ENCODE measurements at regions not wholly inside any gene's neighbourhood (a gene's known extent, or its start where the extent isn't known, plus 50 kb on each side); places are given as distances from the start of the nearest gene placed in this dataset.
"Not testable (repeated sequence)": the region's sequence is repeated elsewhere in the genome, so short reads cannot be mapped to it uniquely, and the experiment has no call there.

GRCh38 chr15:96466389-96466947, 136.0 kb downstream of the NR2F2 start:
- no peak for DNase-seq (ENCODE audit: low read depth in 2 of 2, low spot score in 1 of 2)

DNA sequence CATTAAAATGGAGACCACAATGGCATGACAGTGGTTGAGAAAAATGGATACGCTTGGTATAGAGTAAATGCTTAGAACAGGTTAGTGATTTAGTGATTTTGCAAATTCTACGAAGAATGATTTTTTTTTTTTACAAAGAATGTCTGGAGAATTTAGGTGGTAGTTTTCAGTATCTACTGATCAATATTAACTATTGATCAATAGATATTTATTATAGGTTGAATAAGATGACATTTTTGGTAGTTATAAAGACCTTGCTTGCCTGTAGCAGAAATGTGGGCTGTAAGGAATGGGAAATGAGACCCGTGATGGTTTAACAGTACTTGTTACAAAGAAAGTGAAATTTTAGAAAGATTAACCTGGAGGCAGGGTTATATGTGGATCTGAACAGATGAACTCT, 137.5 kb downstream of the NR2F2 start:
- DNase-seq (ENCODE audit: low read depth in 2 of 2, low spot score in 1 of 2) = no peak

DNA sequence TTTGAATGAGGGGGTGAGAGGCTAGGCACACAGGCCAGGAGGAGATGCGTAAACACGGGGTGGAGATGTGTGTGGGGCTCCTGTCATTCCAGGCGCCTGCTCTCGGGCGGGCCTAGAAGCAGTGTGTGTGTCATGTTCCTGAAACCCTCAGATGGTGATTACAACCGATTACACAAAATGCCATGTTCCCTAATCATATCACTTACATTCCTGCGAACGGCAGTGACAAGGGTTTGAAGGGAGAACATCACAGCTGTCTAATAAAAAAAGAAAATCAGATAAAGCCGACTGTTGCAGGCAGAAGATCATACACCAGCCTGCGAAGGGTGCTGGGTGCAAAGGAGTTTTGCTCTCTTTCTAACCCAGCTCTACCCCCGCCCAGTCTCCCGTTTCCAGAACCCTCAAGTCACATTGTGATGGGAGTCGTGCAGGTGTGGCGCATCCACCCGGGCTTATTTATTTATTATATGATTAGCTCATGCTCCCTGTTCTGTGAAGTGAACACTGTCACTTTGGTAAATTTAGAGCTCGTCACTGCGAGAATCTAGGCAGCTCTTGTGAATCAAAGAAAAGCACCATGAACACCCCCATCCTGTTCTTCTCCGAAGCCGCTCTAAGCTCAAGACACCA, 140.3 kb downstream of the NR2F2 start:
- DNase-seq (ENCODE audit: low read depth in 2 of 2, low spot score in 1 of 2) = no peak

- DNase-seq (ENCODE audit: low read depth in 2 of 2, low spot score in 1 of 2) = no peak
Measured at GRCh38 chr15:96472681-96473080, 142.2 kb downstream of the NR2F2 start.

GRCh38 chr15:96473556-96473955, 143.1 kb downstream of the NR2F2 start:
- no peak for DNase-seq (ENCODE audit: low read depth in 2 of 2, low spot score in 1 of 2)

DNA sequence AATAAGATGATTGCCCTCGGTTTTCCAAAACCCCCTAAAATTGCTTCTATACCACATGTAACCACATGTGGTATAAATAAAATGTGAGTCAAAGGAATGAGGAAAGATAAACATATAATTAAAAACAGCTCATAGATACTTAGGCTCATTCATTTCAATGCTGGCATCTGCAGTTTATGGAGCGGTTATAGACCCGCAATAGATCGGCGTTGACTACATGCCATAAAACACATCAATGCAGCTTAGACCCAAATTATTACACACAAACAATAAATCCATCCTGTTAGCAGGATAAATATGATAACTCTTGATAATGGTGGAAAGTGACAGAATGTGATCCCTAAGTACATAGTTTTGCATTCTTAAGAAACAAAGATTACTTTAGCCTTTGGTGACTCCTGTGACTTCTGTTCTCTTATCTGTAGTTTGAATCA, 143.7 kb downstream of the NR2F2 start:
- DNase-seq (ENCODE audit: low read depth in 2 of 2, low spot score in 1 of 2) = no peak

DNA sequence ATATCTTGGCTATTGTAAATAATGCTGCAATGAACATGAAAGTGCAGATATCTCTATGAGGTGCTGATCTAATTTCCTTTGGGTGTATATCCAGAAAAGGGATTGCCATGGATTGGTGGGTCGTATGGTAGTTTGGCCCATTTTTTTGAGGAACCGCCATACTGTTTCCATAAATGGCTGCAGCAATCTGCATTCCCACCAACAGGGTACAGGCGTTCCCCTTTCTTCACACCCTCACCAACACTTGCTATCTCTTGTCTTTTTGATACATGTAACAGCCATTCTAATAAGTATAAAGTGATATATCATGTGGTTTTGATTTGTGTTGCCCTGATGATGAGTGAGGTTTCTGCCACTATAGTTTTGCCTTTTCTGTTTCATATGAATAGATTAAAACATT, 146.7 kb downstream of the NR2F2 start:
- no peak for DNase-seq (ENCODE audit: low read depth in 2 of 2, low spot score in 1 of 2)

GRCh38 chr15:96484412-96484811, 153.9 kb downstream of the NR2F2 start:
- not testable (repeated sequence) for DNase-seq (ENCODE audit: low read depth in 2 of 2, low spot score in 1 of 2)

GRCh38 chr15:96484830-96485229, 154.3 kb downstream of the NR2F2 start:
- no peak for DNase-seq (ENCODE audit: low read depth in 2 of 2, low spot score in 1 of 2)

- DNase-seq (ENCODE audit: low read depth in 2 of 2, low spot score in 1 of 2) = no peak
Measured at GRCh38 chr15:96487245-96487644, 156.7 kb downstream of the NR2F2 start.

GRCh38 chr15:96491066-96491699, 160.7 kb downstream of the NR2F2 start:
- DNase-seq (ENCODE audit: low read depth in 2 of 2, low spot score in 1 of 2) = not testable (repeated sequence)

- DNase-seq (ENCODE audit: low read depth in 2 of 2, low spot score in 1 of 2) = not testable (repeated sequence)
Measured at GRCh38 chr15:96491700-96492644, 161.5 kb downstream of the NR2F2 start.

DNA sequence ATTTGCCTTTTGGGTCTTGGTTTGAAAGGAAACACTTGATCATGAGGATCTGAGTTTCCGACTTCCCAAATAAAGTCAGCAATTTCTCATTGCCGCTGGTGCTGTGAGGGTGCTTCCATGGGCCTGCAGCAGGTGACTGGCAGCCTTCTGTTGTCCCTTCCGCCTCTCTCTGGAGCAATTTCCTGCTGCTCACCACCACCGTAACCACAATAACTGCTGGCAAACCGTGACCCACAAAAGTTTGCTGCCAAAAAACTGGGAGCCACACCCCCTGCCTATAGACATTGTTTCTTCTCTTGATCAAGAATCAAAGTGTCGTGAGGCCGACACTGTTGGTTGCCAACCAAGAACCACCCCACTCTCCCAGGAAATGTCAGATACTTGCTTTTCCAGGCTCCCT, 164.0 kb downstream of the NR2F2 start:
- no peak for DNase-seq (ENCODE audit: low read depth in 2 of 2, low spot score in 1 of 2)

GRCh38 chr15:96495386-96495785, 164.9 kb downstream of the NR2F2 start:
- no peak for DNase-seq (ENCODE audit: low read depth in 2 of 2, low spot score in 1 of 2)

DNA sequence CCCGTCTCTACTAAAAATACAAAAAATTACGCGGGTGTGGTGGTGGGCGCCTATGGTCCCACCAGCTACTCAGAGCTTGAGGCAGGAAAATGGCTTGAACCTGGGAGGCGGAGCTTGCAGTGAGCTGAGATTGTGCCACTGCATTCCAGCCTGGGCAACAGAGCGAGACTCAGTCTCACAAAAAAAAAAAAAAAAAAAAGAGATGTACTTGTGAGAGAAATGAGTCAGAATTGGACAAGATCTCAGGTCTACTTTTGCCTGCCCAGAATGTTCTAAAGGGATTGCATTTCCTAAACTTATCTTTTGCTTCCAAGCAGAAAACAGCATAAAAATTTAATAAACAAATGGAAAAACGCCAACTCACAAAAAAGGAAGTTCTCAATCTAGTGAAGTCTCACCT, 167.5 kb downstream of the NR2F2 start:
- DNase-seq (ENCODE audit: low read depth in 2 of 2, low spot score in 1 of 2) = no peak

DNA sequence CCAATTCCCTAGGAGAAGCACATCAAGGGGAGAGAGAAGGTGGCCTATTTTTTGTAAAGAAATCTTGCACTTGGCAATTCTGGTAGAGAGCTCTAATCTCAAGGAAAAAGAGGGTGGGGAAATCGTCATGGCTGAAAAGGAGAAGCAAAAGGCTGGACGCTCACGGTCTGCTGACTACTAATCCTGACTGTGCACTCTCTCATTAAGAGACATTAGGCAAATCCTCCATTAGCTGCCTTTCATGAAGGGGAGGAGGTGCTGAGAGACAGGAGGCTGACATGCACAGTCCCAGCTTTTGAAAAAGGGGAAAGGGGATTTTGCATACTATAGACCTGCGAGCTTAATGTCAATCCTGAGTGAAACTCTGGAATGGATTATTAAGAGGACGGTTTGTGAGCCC, 170.0 kb downstream of the NR2F2 start:
- DNase-seq (ENCODE audit: low read depth in 2 of 2, low spot score in 1 of 2) = no peak

- DNase-seq (ENCODE audit: low read depth in 2 of 2, low spot score in 1 of 2) = no peak
Measured at GRCh38 chr15:96501362-96501761, 170.9 kb downstream of the NR2F2 start.

DNA sequence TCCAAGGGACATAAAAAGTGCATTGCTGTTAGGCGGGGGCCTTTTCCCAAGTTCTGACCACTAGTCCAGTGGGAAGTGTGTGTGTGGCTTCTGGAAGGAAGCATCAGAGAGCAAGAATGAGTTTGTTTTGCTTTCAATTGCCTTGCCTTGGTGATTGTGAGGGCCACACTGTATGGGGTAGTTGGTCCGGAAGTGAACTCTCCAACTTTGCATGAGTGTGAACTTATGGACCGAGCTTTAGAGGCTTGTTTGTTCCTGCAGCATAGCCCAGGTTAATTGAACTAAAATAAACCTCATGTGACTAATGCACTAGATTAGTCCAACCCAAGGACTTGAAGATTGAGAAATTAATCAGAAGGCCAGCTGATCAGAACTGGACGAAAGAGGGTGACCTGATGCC, 171.7 kb downstream of the NR2F2 start:
- no peak for DNase-seq (ENCODE audit: low read depth in 2 of 2, low spot score in 1 of 2)

GRCh38 chr15:96503276-96503675, 172.8 kb downstream of the NR2F2 start:
- DNase-seq (ENCODE audit: low read depth in 2 of 2, low spot score in 1 of 2) = no peak

- no peak for DNase-seq (ENCODE audit: low read depth in 2 of 2, low spot score in 1 of 2)
Measured at GRCh38 chr15:96504371-96504770, 173.9 kb downstream of the NR2F2 start.

DNA sequence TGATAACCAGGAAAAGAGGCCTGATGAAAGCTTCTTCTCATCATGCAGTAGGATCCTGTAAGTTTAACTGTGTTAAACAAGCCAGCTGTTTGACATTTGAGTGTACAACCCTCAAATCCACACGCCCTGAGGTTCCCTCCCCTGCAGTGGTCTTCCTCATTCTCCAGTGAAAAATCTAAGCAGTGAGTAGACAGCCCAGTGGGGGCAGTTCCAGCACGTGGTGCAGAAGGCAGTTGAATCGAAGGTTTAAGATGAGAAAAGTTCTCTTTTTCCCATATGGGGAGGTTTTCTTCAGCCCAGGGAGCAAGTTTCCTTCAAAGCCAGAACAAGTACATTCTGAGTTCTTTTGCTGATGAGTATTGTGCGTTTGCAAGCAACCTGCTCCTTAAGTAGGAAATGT, 174.5 kb downstream of the NR2F2 start:
- no peak for DNase-seq (ENCODE audit: low read depth in 2 of 2, low spot score in 1 of 2)
